HG03521 (cell line): ENCODE measurements at regions not wholly inside any gene's neighbourhood (a gene's known extent, or its start where the extent isn't known, plus 50 kb on each side); places are given as distances from the start of the nearest gene placed in this dataset.
"Not testable (repeated sequence)": the region's sequence is repeated elsewhere in the genome, so short reads cannot be mapped to it uniquely, and the experiment has no call there.

Experiments used
- ATAC-seq: cut with Tn5 transposase; IDR thresholded peaks from one replicate; pipeline ENCODE4 v1.9.1; 2021; ENCODE audit warnings: mild to moderate bottlenecking, moderate library complexity; ENCODE audit not compliant: unreplicated experiment

DNA sequence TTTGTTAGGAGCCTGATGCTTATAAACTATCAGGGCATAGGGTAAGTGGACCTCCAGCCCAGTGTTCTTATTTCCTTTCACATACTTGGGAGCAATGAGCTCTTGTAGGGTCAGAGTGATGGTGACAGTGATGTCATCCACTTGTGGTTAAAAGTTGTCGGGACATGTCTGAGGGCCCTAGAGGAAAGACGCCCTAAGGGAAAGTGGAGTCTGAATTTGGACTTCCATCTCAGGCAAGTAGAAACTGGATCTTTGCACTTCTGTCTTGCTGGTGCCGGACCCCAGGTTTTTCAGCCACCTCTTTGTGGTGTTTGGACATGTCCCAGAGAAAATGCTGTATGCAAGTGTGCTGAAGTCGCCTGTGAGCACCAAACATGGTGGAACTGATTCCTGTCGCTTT lies 900.5 kb downstream of the C6orf118 start:
- no peak for ATAC-seq

- no peak for ATAC-seq
Observed at GRCh38 chr6:164404812-164405488, 904.5 kb downstream of the C6orf118 start.

DNA sequence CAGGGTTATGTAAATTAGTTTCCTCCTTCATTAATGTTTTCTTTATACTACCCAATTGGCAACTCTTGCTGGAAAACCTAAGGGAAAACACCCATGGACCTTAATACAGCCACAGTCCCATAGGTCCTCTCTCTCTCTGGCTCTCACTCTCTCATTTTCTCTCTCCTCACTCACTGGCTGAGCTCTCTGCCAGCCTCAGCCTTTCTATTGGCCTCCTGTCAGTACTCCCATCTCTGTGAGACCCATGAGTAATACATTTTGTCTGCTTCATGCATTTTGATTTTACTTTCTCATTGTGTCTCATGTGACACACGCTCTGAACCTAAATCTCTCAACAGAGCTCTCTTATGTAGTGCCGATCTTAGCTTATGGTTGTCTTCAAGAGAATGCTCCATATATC lies 907.5 kb downstream of the C6orf118 start:
- no peak for ATAC-seq

DNA sequence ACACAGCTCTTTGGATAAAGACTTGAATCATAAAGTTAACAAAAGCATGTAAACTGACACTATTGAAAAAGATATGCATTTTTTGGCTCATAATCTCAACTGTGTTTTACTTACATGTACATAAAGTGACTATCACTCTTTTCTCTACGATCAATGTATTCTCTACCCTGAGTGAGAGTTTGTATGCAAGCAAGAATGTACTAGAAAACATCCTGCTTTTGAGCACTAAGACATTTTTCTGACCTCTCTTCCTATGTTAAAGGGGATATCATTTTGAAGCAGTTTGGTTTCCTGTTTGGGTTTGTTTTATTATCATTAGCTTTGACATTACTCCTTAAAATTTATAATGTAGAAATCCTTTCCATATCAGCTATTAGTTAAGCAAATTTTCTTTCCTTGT lies 910.8 kb downstream of the C6orf118 start:
- ATAC-seq: no peak

DNA sequence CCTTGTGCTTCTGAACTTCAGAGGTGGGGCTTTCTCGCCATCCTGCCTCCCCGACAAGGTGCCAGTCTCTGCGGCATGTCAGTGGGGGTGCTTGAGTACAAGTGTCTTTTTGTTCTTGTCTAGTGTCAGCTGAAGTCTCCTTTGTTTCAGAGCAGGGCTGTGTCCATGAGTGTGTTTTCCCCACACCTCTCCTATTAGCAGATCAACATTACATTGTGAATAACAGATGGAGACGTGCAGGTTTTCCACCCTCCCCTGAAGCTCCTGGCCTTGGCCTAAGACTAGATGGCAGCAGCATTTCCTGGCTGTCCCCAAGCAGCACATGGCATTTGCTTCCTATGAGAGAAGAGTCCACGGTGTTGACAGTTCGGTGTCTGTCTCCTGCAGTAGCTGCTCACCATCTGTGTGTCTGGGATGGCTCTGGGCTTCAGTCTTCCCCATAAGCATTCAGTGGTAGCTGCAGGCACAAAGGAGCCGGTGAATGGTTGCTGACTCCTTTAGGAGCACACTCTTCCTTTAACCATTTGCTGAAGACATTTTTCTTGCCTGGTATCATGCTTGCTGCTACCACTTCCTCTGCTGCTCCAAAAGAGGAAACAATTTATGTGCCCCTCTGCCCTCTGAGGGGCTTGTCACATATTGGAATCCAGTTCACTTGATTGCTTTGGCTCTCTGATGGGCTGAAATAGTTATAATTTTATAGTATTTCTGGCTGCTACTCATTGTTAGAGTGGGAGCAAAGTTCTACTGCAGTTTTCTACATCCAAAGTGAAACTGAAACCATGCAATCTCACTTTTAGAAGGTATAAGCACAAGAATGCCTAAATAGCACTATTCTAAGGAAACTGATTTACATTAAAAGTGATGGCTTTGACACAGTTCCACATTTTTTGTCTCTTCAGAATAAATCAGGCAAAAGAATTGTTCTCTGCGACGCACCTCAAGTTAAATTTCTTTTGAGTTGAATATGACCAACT lies 913.0 kb downstream of the C6orf118 start:
- ATAC-seq: no peak

GRCh38 chr6:164379795-164380194 lies 929.6 kb downstream of the C6orf118 start:
- ATAC-seq: no peak

GRCh38 chr6:164378330-164378729 lies 931.1 kb downstream of the C6orf118 start:
- ATAC-seq: no peak

- no peak for ATAC-seq
Observed at GRCh38 chr6:164377348-164377918, 932.0 kb downstream of the C6orf118 start.

DNA sequence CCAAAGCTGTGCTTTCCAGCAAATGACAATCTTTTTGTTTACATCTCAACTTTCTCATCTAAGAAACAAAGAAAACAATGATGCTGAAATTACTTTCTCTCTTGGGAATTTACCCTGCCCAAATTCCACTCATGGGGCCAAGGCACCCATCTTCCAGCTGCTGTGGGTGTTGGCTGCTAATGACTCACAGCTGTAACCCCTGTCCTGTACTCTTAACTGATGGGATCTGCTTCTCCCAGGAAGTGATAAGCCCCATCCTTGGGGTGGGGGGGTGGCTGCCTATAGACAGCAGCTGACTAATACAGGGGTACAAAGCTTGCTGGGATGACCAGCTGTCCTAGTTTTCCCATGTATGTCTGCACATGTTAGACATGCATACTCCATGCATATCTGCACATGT lies 938.6 kb downstream of the C6orf118 start:
- no peak for ATAC-seq

- no peak for ATAC-seq
Observed at GRCh38 chr6:164359441-164359840, 944.9 kb downstream of the QKI start.

DNA sequence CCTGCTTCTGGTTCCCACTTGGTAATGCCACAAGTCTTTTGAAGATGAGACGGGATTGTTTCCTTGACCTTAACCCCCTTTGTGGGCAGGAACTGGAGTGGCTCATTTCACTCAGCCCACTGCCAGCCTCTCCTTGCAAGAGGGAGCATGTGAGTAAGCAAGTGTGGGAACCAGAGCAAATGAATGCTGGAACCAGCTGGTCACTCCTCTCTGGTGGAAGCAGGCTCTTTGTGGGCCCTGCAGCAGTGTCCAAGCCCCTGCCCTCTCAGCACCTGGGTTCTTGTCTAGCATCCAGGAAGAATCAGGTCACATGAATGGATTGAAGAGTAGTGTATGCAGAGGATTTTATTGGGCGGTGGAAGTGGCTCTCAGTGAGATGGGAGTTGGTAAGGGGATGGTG lies 944.5 kb downstream of the QKI start:
- ATAC-seq: no peak

DNA sequence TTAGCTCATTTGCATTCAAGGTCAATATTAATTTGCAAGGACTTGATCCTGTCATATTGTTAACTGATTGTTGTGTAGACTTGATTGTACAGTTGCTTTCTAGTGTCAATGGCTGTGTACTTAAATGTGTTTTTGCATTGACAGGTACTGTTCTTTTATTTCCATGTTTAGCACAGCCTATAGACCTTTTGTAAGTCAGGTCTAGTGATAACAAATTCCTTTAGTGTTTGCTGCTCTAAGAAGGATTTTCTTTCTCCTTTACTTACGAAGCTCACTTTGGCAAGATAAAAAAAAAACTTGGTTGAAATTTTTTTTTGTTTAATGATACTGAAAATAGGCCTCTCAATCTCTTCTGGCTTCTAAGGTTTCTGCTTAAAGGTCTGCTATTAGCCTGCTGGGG lies 942.3 kb downstream of the QKI start:
- no peak for ATAC-seq

DNA sequence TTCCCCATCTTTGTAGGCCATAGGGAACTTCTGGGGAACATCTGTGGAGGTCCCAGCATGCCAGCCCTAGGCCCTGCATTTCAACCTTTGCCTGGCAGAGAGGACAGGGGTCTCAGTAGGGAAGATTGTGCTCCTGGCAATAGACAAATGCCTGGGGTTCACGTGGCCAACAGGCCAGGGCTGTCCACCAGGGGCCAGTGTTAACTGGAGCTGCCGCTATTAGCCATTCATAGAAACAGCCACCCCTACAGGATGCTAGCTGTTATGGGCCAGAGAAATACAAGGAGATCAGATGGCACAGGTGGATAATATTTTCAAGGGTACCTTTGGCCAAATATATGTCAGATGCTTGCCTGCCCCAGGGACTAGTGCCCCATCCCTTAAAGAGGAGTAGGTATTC lies 932.9 kb downstream of the QKI start:
- ATAC-seq: no peak

DNA sequence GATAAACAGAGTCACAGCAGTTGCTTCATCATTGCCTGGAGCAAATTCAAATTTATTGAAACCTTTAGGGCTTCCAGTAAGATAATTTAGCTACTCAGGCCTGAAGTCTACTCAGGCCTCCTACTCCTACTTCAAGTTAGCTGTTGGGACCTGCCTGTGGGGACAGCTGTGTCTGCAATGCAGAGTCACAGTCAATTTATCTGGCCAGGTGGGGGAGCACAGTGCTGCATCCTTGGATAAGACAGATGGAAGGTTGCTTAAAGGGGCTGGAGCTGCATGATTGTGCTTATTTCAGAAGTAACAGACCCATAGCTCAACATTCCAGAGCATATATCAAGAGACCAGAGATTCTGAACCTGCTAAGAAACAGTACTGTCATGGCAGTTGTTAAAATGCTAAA lies 932.1 kb downstream of the QKI start:
- no peak for ATAC-seq

GRCh38 chr6:164345806-164346496 lies 931.4 kb downstream of the QKI start:
- ATAC-seq: no peak

- no peak for ATAC-seq
Observed at GRCh38 chr6:164345327-164345726, 930.8 kb downstream of the QKI start.

- ATAC-seq: no peak
Observed at GRCh38 chr6:164344801-164345291, 930.3 kb downstream of the QKI start.

DNA sequence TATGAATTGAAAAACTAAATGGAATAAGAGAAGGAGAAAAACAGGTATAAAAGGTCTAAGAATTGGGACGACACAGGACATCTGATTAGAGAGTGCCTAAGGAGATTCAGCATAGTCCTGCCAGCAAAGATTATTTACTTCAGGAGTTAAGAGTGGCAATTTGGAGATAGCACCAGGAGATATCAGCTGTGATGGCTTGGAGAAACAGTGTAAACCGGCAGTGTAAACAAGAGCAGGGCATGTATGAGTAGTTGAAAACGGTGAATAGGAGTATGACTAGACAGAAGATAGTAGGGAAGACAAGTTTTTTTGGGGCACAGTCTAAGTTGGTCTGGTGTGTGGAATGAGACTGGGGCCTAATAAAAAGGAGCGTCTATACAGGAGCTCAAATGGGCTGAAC lies 924.9 kb downstream of the QKI start:
- ATAC-seq: not testable (repeated sequence)

- ATAC-seq: no peak
Observed at GRCh38 chr6:164337925-164338397, 923.4 kb downstream of the QKI start.

DNA sequence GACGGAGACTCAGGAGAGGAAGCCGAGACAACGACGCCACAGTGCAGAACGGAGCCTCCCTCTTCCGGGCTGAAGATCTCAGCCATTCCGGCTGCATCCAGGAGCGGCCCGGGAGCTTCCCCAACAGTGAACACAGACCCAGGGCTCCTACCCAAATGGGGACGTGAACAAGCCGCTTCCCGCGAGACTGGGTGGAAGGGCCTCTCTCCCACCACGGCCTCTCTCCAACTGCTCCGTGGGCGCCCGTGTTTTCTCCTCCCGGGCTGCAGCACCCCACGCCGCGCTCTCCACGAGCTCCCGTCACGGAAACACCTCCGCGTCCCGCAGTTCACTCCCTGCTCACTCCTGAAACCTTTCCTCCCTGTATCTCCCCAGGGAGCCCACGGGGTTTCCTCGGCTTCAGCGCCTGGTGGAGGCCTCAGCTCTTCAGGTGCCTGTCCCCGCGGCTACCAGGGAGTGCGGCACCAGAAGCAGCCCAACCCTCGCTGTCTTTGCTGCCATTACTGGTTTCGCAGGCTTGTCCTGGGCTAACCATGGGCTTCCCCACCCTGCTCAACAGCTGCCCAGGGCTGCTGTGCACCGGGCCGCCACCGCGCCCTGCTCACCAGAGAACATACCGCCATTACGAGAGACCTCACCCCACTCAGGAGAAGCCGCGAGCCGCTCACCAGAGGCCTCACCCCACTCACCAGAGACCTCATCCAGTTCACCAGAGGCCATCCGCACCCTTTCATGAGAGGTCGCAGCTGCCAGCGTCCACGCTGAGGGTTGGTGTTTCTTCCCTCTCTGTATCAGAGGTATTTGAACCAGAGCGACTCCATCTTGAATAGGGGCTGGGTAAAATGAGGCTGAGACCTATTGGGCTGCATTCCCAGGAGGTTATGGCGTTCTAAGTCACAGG lies 922.8 kb downstream of the QKI start:
- ATAC-seq: no peak
